MCF 10A (cell line): ENCODE measurements at regions not wholly inside any gene's neighbourhood (a gene's known extent, or its start where the extent isn't known, plus 50 kb on each side); places are given as distances from the start of the nearest gene placed in this dataset.

Experiments
- BruUV-seq: library from RNA; stranded (reverse); fragments of 400-500 nt; replicated peaks from 2 replicates; lab custom pipeline; 2021; lab: Mats Ljungman, UMichigan
- CTCF ChIA-PET: fragments of 300-600 bp; sonication (Branson Sonifier 250); formaldehyde crosslinking; extraction: SDS; loops from one replicate; lab custom pipeline; 2021; ENCODE audit warnings: antibody characterized with exemption, inconsistent platforms; lab: Yijun Ruan, JAX
- POLR2A ChIA-PET: fragments of 300-600, 350-650 bp; sonication (Branson Sonifier 250); formaldehyde crosslinking; extraction: SDS; loops from one replicate; lab custom pipeline; 2020; ENCODE audit warnings: antibody characterized with exemption, inconsistent platforms; lab: Yijun Ruan, JAX
- DNase-seq: peaks from one replicate; pipeline ENCODE4 v3.0.0-alpha.2; 2018; ENCODE audit not compliant: unreplicated experiment
- H3K27ac Mint-ChIP-seq: one replicate; pipeline ENCODE4 v1.8.0; 2022; ENCODE audit warnings: mild to moderate bottlenecking, low read depth, mixed read lengths; ENCODE audit not compliant: unreplicated experiment
- H3K27me3 Mint-ChIP-seq: one replicate; pipeline ENCODE4 v1.8.0; 2022; ENCODE audit warnings: mixed read lengths; ENCODE audit not compliant: insufficient read depth, unreplicated experiment
- H3K36me3 Mint-ChIP-seq: one replicate; pipeline ENCODE4 v1.8.0; 2022; ENCODE audit warnings: mild to moderate bottlenecking, moderate library complexity, mixed read lengths; ENCODE audit not compliant: insufficient read depth, unreplicated experiment
- H3K4me1 Mint-ChIP-seq: one replicate; pipeline ENCODE4 v1.8.0; 2022; ENCODE audit warnings: mixed read lengths; ENCODE audit not compliant: insufficient read depth, unreplicated experiment
- H3K4me3 Mint-ChIP-seq: one replicate; pipeline ENCODE4 v1.8.0; 2022; ENCODE audit warnings: mild to moderate bottlenecking, moderate library complexity, mixed read lengths; ENCODE audit not compliant: unreplicated experiment
- H3K9me3 Mint-ChIP-seq: one replicate; pipeline ENCODE4 v1.8.0; 2022; ENCODE audit warnings: mixed read lengths; ENCODE audit not compliant: unreplicated experiment
- intact Hi-C: fragments of 100-400 bp; cut with micrococcal nuclease; formaldehyde crosslinking; loops from 2 replicates; pipeline ENCODE4 v1.14.1; 2022
- TF ChIP-seq, protein P1 (sequence below): fragments of 200-600 bp; IDR thresholded peaks from one replicate; pipeline ENCODE4 v1.8.0; 2022; ENCODE audit warnings: antibody characterized with exemption, mild to moderate bottlenecking; ENCODE audit not compliant: unreplicated experiment

DNA sequence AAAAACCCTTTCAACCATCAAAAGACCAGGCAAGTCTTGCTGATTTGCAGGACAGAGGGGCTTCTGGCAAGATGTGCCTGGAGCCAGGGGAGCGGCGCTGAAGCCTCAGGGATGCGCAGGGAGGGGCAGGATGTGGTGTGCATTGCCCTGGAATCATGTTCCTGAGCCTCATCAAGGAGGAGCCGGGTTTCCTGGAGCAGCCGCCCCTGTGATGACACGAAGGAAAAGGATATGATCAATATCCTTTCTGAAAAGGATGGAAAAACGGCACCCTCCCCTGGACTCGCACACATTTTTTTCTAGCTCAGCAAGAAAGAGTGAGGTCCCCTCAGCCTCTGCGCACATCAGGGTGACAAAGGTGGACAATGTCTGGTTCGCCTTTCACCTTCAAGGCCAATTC is 173.1 kb upstream of the SSTR4 start:
- no TSS peak for BruUV-seq
- Mint-ChIP-seq H3K27me3 (no peaks in the 10 kb centered on the region), H3K4me1 (peaks cover 13% of the 10 kb centered on the region), H3K9me3 (no peaks in the 10 kb centered on the region), H3K36me3 (no peaks in the 10 kb centered on the region), H3K4me3 (no peak overlapping the region), H3K27ac (no peak overlapping the region)
- intact Hi-C loops: no loop called here
- ChIA-PET POLR2A (interaction anchor here (0.6 kb wide), 1 partner anchor 10 kb away, joined by 3 read pairs; no protein-coding TSS in a partner anchor), CTCF (interaction anchor here (0.7 to 3.9 kb wide), 4 partner anchors 10 to 341 kb away, joined by 3 to 21 read pairs (median 6); no protein-coding TSS in a partner anchor)
- TF ChIP-seq, protein P1, sequence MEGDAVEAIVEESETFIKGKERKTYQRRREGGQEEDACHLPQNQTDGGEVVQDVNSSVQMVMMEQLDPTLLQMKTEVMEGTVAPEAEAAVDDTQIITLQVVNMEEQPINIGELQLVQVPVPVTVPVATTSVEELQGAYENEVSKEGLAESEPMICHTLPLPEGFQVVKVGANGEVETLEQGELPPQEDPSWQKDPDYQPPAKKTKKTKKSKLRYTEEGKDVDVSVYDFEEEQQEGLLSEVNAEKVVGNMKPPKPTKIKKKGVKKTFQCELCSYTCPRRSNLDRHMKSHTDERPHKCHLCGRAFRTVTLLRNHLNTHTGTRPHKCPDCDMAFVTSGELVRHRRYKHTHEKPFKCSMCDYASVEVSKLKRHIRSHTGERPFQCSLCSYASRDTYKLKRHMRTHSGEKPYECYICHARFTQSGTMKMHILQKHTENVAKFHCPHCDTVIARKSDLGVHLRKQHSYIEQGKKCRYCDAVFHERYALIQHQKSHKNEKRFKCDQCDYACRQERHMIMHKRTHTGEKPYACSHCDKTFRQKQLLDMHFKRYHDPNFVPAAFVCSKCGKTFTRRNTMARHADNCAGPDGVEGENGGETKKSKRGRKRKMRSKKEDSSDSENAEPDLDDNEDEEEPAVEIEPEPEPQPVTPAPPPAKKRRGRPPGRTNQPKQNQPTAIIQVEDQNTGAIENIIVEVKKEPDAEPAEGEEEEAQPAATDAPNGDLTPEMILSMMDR: no peak
- DNase-seq: no peak

DNA sequence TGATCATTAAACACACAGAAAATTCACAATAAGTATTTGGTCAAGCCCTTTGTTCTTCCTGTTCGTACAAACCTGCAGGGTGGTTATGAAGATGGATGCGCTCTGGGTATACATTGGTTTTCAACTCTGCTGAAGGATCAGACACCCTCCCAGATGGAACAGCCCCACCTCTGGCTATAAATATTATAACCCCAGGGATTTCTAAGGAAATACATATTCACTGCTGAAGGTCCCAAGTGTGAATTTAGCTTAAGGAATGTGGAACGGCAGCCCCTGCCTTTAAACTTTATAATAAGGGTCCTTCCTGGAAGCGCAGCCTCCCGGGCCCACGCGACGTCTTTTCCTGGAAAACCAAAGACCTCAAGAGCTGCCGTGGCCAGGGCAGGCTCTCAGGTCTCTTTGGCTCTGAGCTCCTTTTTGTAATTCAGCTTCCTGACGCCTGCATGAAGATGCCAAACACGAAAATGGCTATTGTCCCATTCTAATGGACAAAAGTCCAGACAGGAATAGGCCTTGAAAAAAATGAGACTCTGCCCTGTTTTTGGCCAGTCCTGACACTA is 172.4 kb upstream of the SSTR4 start:
- ChIA-PET POLR2A (no interaction called here), CTCF (interaction anchor here (0.7 to 3.9 kb wide), 6 partner anchors 11 to 373 kb away, joined by 3 to 21 read pairs (median 4); no protein-coding TSS in a partner anchor)
- Mint-ChIP-seq H3K27ac (no peak overlapping the region), H3K4me1 (peaks cover 21% of the 10 kb centered on the region), H3K9me3 (peaks cover 6% of the 10 kb centered on the region), H3K4me3 (no peak overlapping the region), H3K27me3 (no peaks in the 10 kb centered on the region), H3K36me3 (no peaks in the 10 kb centered on the region)
- TF ChIP-seq, protein P1: no peak
- intact Hi-C loops: no loop called here
- DNase-seq: no peak
- no TSS peak for BruUV-seq

DNA sequence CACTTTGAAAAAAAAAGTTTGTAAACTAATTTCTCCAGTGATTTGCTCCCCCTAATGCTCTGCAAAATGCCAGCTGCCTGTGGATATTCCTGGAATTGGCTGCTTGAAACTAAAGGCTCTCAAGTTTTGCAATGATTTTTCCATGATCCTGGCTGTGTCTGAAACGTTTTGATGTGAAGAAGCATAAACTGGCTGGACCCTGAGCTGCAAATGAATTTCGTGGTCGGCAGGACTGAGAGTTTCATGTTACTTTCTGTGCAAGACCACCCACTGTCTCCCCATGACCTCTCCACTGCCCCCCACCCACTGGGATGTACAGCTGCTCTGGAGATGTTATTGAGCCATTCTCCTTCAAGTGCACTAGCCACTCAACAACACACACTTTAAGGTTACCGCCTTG is 171.3 kb upstream of the SSTR4 start:
- CTCF ChIA-PET: interaction anchor here (0.5 to 3.9 kb wide), 3 partner anchors 12 to 172 kb away, joined by 3 to 21 read pairs (median 4); no protein-coding TSS in a partner anchor
- TF ChIP-seq, protein P1: no peak
- H3K4me1 Mint-ChIP-seq: peaks cover 22% of the 10 kb centered on the region
- no peaks in the 10 kb centered on the region for H3K27me3 Mint-ChIP-seq
- no TSS peak for BruUV-seq
- POLR2A ChIA-PET: interaction anchor here (0.5 to 0.7 kb wide), 3 partner anchors 29 to 102 kb away, joined by 3 to 4 read pairs (median 3); no protein-coding TSS in a partner anchor
- no peak overlapping the region for H3K27ac Mint-ChIP-seq
- H3K36me3 Mint-ChIP-seq: no peaks in the 10 kb centered on the region
- H3K9me3 Mint-ChIP-seq: peaks cover 8% of the 10 kb centered on the region
- no peak overlapping the region for H3K4me3 Mint-ChIP-seq
- intact Hi-C loops: no loop called here
- DNase-seq: no peak

DNA sequence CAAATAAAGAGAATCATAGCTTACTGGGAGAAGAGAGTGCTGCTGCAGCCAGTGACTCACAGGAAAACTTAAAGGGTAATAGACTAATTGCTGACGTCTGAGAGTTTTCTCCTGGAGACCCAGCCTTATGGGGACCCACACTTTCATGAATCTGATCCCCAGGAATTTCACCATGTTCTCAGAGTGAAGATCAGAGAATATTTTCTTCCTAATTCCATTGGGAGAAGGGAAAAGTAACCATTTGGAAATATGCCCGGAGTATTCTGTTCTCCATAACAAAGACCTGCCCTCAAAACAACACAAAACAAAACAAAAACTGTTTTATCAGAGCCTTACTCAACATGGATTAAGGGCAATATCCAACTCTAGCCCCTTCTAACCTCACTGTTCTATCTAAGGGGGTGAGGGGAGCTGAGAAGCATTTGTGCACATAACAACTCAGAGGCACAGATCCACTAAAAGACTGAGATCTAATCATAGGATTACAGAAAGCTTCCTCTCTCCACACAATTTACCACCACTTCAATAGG is 168.2 kb upstream of the SSTR4 start:
- Mint-ChIP-seq H3K4me1 (peaks cover 14% of the 10 kb centered on the region), H3K27ac (peak overlapping the region; percentile 47), H3K4me3 (no peak overlapping the region), H3K27me3 (no peaks in the 10 kb centered on the region), H3K36me3 (no peaks in the 10 kb centered on the region), H3K9me3 (peaks cover 8% of the 10 kb centered on the region)
- ChIA-PET CTCF (no interaction called here), POLR2A (no interaction called here)
- intact Hi-C loops: no loop called here
- BruUV-seq: no TSS peak
- TF ChIP-seq, protein P1: no peak
- no peak for DNase-seq
